ENCODE measurements at regions not wholly inside any gene's neighbourhood (a gene's known extent, or its start where the extent isn't known, plus 50 kb on each side); places are given as distances from the start of the nearest gene placed in this dataset.

DNA sequence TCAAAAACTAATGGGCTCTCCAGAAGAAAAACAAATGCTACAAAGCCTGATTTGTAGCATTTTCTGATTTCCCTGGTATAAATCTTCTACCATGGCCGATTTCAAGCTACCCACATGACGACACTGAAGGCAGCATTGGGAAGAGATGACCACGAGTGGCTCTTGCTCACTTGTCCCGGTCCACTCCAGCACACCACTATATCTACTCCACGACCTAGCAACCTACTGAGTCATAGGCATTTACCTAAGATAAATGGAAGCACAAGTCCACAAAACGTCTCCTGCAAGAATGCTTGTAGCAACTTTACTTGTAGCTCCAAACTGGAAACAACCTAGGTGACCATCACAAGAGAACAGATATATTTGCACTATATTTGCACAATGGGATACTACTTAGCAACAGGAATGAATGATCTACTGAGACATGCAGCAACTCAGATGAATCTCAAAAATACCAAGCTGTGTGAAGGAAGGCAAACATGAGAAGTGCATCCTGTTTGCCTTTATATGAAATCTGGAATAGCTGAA, 60.8 kb upstream of the HES1 start:
- TF ChIP-seq GATA3 (IDR thresholded peaks at IDR 0.05; ENCODE audit: low read depth, low read length), result no peak
- TF ChIP-seq GATA2 (IDR thresholded peaks at IDR 0.05; ENCODE audit: low read depth, low read length), result no peak

DNA sequence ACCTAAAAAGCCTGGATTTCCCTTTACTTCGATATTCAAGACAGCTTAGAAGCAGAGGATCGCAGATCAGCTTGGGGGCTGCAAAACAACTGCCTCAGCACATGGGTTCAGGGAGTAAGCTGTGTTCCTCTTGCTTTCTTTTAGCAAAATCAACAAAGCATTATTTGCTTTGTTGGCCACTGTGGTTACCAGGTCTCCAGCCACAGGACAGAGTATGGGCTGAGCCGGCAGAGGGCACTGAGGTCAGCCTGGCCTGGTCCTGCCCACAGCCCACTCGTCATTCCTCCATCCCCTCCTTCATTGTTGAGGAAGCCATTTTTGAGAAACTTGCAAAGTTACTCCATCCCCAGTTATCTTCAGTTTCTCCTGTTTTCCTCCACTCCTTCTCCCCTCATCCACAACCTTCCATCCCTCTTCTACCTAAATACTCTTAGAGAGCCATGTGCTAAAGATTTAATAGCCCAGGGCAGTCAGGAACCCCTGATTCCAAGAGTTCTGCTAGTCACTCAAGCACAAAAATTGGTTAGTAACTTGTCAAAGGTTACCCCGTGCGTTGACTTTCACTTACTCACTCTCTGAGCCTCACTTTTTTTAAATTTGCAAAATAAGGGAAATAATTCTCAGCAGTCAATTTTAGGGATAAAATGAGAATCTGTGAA, 60.0 kb upstream of the HES1 start:
- TF ChIP-seq GATA2 (IDR thresholded peaks at IDR 0.05; ENCODE audit: low read depth, low read length) (no peak), GATA3 (IDR thresholded peaks at IDR 0.05; ENCODE audit: low read depth, low read length) (no peak)

DNA sequence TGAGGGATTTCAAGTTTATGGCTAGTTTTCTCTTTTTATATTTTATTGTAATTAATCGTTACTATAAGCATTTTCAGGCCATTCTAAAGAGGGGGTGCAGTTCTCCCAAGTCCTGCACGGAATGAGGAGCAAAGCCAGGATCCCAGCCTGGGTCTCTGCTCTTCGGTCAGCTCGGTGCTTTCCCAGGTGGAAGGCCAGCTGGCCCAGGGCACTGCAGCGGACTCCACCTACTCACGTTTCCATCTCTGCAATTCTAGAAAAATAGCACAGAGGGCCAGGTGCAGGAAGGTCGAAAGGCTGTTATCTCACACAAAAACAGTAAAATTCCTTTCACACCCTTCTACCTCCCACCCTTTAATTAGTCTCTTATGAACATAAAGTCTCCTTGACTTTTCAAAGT, 59.5 kb upstream of the HES1 start:
- TF ChIP-seq GATA2 (IDR thresholded peaks at IDR 0.05; ENCODE audit: low read depth, low read length) (no peak), GATA3 (IDR thresholded peaks at IDR 0.05; ENCODE audit: low read depth, low read length) (no peak)

DNA sequence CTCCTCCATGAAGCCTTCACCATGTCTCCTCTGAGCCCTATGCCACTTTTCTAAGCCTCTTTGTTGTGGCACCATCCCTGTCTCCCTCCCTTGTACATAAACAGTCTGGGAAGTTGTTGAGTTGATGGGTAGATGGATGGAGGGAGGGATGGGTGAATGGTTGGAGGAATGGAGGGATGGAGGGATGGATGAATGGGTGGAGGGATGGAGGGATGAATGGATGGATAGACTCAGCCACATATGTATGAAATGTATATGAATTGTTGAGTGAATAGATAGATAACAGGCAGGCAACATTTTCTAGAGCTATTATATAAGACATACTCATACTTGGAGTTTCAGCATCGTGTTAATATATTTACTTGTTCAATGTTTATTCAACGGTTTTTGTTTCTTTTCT, 58.3 kb upstream of the HES1 start:
- TF ChIP-seq GATA2 (IDR thresholded peaks at IDR 0.05; ENCODE audit: low read depth, low read length) (no peak), GATA3 (IDR thresholded peaks at IDR 0.05; ENCODE audit: low read depth, low read length) (no peak)

DNA sequence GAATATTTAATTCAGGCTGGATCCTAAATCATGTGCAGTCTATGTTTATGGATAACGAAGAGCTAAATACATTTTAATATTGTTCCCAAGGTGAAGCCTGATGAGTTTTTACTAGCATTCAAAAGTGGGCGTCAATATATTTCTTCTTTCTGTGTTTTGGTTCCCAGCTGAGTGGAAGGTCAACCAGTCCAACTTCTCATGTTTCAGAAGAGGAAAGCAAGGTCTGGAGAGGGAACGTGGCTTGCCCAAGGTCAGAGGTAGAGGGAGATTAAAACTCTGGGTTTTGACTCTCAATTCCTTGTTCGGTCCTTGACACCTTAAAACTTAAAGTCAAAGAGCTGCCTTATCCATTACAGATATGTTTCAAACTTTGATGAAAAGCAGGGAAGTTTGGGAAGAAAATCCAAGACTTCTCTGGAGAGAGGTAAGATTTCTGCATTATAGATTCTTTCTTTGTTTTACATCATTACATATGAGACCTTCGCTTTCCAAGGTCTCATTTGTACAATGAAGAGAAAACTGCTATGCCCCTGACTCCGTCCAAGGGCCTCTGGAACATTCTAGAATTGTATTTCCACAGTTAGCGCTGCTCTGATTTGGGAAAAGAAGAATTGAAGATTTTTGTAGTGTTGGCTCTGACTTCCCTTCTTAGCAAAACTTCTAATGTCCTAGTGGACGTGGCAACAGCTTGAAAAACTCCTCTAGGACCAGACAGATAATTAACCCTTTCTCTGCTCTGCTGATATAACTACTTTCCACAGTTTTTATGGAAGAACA, 57.7 kb upstream of the HES1 start:
- TF ChIP-seq GATA2 (IDR thresholded peaks at IDR 0.05; ENCODE audit: low read depth, low read length) (no peak), GATA3 (IDR thresholded peaks at IDR 0.05; ENCODE audit: low read depth, low read length) (no peak)

DNA sequence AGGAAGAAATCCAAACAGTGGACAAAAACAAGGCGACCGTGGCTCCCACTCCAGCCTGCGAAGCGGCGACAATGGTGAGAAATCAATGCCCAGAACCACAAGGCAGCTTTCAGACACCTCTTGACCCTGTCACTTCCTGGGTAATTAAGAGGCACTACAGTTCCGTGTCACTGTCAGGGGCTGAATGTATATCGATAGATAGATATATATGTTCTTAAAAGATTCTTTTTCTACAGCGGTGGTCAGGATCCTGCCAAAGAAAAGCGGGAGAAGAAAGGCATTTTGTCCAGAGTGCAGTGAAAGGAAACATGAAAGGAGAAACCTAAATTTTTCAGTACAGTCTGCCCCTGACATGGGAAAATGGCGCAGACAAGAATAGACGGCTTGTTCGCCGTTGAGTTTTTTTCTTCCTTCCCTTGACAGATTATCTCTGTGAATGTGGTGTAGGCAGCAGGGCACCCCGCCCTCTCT, 56.2 kb upstream of the HES1 start:
- TF ChIP-seq GATA2 (IDR thresholded peaks at IDR 0.05; ENCODE audit: low read depth, low read length) (no peak), GATA3 (IDR thresholded peaks at IDR 0.05; ENCODE audit: low read depth, low read length) (no peak)

DNA sequence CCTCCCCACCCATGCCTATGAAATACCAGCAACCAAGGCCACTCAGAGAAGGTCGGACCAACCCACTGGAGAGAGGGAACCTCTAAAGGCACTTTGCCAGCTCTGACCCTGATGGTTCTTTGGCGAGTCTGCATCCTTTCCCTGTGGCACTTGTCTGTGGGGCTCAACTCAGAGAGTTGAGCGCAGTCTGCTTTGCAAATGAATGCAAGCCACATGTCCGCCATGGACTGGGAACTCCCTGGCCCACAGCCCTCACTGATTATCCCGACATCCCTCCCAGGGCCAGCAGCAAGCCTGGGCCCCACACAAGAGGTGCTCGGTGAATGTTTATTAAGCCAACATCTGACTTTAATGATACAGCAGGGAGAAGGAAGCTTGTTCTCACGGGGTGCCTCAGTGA, 55.5 kb upstream of the HES1 start:
- no peak for TF ChIP-seq GATA2 (IDR thresholded peaks at IDR 0.05; ENCODE audit: low read depth, low read length)
- TF ChIP-seq GATA3 (IDR thresholded peaks at IDR 0.05; ENCODE audit: low read depth, low read length), result no peak

DNA sequence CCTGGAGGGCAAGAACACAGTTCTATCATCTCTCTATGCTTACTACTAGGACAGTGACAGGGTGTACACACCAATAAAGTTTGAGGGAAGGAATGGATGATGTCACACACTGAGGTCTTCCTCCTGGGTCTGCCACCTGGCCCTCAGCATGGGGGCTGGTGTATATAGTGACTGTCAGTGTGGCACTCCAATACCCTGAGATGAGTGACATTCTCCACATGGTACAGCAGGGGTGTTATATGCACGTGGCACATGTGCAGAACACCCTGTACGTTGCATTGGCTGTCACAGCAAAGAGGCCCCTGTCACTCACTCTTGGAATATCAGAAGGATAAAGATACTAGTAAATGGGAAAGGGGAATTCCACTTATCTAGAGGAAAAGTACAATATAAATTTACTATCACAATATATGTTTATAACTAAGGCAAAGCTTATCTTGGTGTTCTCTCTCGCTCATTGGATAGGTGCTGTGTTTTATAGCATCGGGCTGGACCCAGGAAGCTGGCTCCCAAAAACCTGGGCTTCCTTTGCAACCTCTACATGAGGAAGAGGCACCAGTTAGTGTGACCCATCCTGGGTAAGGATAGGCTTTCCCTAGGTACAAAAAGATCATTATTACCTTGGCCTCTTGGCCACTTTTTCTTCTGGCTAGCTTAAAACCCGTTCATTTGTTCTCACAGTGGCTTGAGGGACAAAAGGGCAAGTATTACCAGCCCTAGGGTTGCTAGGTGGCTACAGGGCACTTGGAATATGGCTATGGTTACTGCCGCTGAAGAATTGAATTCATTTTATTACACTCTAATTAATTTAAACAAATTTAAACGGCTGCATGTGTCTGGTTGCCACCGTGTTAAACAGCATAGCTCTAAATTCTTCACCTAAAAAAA, 54.8 kb upstream of the HES1 start:
- TF ChIP-seq GATA2 (IDR thresholded peaks at IDR 0.05; ENCODE audit: low read depth, low read length) (no peak), GATA3 (IDR thresholded peaks at IDR 0.05; ENCODE audit: low read depth, low read length) (no peak)

DNA sequence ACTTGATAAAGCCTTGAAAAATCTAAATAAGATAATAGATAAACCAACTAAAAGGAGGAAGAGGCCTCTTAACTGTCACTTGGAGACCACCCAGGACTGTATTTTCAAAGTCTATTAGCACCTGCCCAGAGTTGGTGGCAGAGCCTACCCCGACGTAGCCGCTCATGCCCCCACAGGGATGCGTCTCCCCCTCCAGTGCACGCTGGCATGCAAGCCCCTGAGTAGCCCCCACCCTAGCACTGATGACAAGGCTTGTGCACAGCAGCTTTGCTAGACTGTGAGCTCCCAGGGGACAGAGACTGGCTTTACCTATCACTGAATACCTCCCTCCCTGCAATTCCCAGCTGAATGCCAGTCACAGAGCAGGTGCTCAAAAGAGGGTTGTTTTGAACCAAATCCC, 54.1 kb upstream of the HES1 start:
- no peak for TF ChIP-seq GATA3 (IDR thresholded peaks at IDR 0.05; ENCODE audit: low read depth, low read length)
- TF ChIP-seq GATA2 (IDR thresholded peaks at IDR 0.05; ENCODE audit: low read depth, low read length), result no peak

DNA sequence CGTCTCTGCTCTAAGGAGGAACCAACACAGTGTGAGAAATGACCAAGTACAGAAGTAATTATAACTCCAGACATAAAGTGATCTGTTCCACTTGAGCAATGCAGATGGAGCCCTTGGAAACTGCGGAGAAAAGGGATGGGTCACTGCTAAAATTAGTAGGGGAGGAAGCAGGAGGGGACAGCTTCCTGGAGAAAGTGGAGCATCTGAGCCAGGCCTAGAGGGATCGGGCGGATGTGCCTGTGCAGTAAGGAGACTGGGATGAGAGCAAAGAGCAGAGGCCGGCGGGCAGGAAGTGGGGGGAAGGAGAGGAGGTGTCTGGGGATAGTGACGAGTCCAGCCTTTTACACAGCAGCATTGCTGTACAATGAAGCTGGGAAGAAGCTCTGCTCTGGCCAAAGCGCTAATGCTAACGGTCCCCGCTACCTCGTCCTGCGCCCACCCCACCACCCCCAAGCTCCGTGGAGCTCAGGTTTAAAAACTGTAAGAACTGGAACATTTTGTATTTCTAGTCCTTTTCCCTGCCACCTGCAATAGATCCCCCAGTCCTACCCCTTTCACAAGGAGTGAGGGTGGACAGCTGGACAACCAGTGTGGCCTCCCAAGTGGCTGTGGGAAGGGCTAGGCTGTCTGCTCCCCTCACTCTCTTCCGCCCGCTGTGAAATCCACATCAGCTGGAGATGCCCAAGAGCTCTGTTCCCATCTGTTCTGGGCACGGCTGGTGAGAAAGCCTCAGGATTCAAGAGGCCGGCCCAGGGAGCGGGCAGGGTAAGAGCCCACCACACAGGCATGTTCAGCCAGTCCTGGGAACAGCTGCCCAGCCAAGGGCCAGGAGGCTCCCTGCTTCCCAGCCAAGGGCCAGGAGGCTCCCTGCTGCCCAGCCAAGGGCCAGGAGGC, 53.0 kb upstream of the HES1 start:
- TF ChIP-seq GATA3 (IDR thresholded peaks at IDR 0.05; ENCODE audit: low read depth, low read length) (no peak), GATA2 (IDR thresholded peaks at IDR 0.05; ENCODE audit: low read depth, low read length) (no peak)

DNA sequence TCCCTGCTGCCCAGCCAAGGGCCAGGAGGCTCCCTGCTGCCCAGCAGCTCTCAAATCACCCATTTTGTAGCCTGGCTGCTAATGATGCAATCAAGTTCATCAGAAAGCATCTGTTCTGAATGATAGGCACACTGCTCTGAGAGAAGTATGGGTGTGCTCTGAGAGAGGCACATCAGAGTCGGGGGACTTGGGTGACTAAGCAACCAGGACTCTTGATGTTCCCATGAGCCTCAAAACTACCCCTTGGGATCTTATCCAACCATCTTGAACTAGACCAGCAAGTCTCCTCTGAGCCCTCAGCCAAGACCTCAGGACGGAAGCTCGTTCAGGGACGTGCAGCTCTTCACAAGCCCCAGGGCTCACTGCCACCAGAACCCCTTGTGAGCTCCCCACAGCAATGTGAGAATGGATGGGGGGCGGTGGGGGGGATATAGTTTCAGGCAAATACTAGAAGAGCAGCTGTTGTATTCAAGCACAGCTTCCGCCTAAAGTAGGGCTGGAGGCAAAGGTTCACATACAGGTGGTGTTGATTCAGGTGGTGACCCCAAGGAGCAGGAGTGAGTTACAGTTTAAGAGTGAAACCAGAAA, 52.2 kb upstream of the HES1 start:
- TF ChIP-seq GATA3 (IDR thresholded peaks at IDR 0.05; ENCODE audit: low read depth, low read length) (no peak), GATA2 (IDR thresholded peaks at IDR 0.05; ENCODE audit: low read depth, low read length) (no peak)

DNA sequence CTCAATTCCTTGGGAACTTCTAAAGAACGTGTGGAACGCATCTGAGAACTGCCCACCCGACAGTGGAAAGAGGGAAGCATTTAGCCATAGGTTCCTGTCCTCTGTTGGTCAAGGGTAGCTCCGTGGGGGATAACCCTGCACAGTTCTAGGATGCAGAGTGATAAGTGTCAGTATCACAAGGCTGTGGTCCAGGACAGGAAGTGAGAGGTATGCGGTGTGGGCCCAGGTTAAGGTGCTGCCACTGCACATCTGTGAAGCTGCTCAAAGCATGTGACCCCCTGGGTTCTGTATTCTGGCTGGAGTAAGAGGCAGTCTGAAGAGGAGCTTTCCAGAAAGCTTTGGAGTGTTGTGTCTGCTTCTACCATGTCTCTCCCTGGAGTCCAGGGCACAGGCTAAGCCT, 51.7 kb upstream of the HES1 start:
- TF ChIP-seq GATA2 (IDR thresholded peaks at IDR 0.05; ENCODE audit: low read depth, low read length) (no peak), GATA3 (IDR thresholded peaks at IDR 0.05; ENCODE audit: low read depth, low read length) (no peak)

Data from SH-SY5Y (cell line).